ENCODE measurements at regions not wholly inside any gene's neighbourhood (a gene's known extent, or its start where the extent isn't known, plus 50 kb on each side); places are given as distances from the start of the nearest gene placed in this dataset.

DNA sequence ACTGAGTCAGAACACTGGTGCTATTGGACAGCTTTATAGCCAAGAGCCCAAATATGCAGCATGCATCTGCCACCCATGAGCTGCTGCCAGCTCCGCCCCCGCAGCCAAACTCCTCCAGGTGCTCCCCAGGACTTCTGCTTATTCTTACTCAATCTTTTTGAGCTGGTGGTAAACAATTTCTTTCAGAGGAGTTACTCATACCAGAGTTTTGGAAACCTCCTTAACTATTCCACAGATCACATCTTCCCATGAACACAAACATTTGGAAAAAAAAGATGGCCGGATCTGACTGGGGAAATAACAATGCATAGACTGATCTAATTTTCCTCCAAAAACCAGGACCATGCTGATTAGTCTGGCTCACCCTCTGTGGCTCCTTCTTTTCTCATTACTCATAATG is 399.9 kb downstream of the GPM6A start:
- no peak overlapping the region for H3K27ac ChIP-seq (ENCODE audit: insufficient read depth, low read length, poor library complexity, severe bottlenecking)
- no peak overlapping the region for H3K4me3 ChIP-seq (ENCODE audit: low read depth, low read length)
- no peak for ATAC-seq (ENCODE audit: low read depth in 2 of 2)
- H3K36me3 ChIP-seq (ENCODE audit: control insufficient read depth, insufficient read depth, low read length), result no peaks in the 10 kb centered on the region
- peaks cover 7 to 39% (median 8%) of the 10 kb centered on the region in 7 donors for H3K9me3 Mint-ChIP-seq
- H3K27ac Mint-ChIP-seq, result no peak overlapping the region
- H3K27me3 ChIP-seq (ENCODE audit: control insufficient read depth, insufficient read depth, low read length), result no peaks in the 10 kb centered on the region
- no peaks in the 10 kb centered on the region for H3K4me1 ChIP-seq (ENCODE audit: control insufficient read depth, insufficient read depth, low read length, poor library complexity, severe bottlenecking)
- H3K4me3 Mint-ChIP-seq, result no peak overlapping the region
- H3K4me1 Mint-ChIP-seq, result no peaks in the 10 kb centered on the region
- H3K9me3 ChIP-seq (ENCODE audit: control insufficient read depth in 2 of 2, low read length in 2 of 2), result peaks cover 3 to 8% of the 10 kb centered on the region in 2 experiments
- no peaks in the 10 kb centered on the region for H3K36me3 Mint-ChIP-seq
- no peak for DNase-seq
- H3K27me3 Mint-ChIP-seq, result no peaks in the 10 kb centered on the region

DNA sequence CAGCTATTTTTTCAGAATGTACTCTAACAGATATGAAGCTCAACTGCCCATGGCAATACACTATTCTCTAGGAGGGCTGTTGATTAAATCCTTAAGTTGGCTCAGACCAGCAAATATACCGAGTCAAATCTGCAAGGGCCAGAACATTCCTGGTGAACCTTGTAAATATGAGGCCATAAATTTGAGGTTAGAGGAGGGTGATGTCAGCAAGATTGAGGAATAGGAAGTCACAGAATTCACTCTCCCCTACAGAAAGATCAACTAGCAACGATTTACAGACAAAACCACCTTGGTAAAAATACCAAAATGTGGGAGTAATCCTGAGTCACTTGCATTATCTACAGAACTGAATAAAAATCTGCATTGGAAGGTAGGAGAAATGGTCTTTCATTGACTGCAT is 399.3 kb downstream of the GPM6A start:
- Histone ChIP-seq H3K4me3 (ENCODE audit: low read depth, low read length) (no peak overlapping the region), H3K36me3 (ENCODE audit: control insufficient read depth, insufficient read depth, low read length) (no peaks in the 10 kb centered on the region), H3K9me3 (ENCODE audit: control insufficient read depth in 2 of 2, low read length in 2 of 2) (peaks cover 3 to 8% of the 10 kb centered on the region in 2 experiments), H3K27me3 (ENCODE audit: control insufficient read depth, insufficient read depth, low read length) (no peaks in the 10 kb centered on the region), H3K4me1 (ENCODE audit: control insufficient read depth, insufficient read depth, low read length, poor library complexity, severe bottlenecking) (no peaks in the 10 kb centered on the region), H3K27ac (ENCODE audit: insufficient read depth, low read length, poor library complexity, severe bottlenecking) (no peak overlapping the region)
- DNase-seq, result no peak
- Mint-ChIP-seq H3K27me3 (no peaks in the 10 kb centered on the region), H3K4me1 (no peaks in the 10 kb centered on the region), H3K36me3 (no peaks in the 10 kb centered on the region), H3K9me3 (peaks cover 5 to 38% (median 8%) of the 10 kb centered on the region in 7 donors), H3K4me3 (no peak overlapping the region), H3K27ac (no peak overlapping the region)
- ATAC-seq (ENCODE audit: low read depth in 2 of 2), result no peak

DNA sequence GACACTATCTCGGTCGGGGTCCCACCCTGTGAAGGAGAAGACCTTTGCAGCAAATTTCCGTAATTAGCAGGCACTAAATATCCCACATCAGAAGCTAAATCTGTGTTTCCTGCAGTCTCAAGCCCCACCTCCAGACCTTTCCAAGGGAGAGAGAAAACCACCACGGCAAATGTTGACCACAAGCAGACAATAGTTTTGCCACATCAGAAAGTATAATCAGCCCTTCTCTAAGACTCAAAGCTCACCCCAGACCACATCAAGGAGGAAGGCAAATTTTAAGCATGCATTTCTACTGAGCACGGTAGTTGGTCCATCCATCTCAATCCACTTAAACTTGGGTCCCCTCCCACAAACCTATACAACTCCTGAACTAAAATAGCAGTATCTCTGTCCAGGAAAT is 398.5 kb downstream of the GPM6A start:
- Histone ChIP-seq H3K4me1 (ENCODE audit: control insufficient read depth, insufficient read depth, low read length, poor library complexity, severe bottlenecking) (no peaks in the 10 kb centered on the region), H3K36me3 (ENCODE audit: control insufficient read depth, insufficient read depth, low read length) (no peaks in the 10 kb centered on the region), H3K27ac (ENCODE audit: insufficient read depth, low read length, poor library complexity, severe bottlenecking) (no peak overlapping the region), H3K4me3 (ENCODE audit: low read depth, low read length) (no peak overlapping the region), H3K9me3 (ENCODE audit: control insufficient read depth in 2 of 2, low read length in 2 of 2) (peaks cover 3 to 8% of the 10 kb centered on the region in 2 experiments), H3K27me3 (ENCODE audit: control insufficient read depth, insufficient read depth, low read length) (no peaks in the 10 kb centered on the region)
- ATAC-seq (ENCODE audit: low read depth in 2 of 2), result no peak
- Mint-ChIP-seq H3K9me3 (peaks cover 5 to 33% (median 7%) of the 10 kb centered on the region in 7 donors), H3K4me3 (no peak overlapping the region), H3K4me1 (no peaks in the 10 kb centered on the region), H3K27me3 (no peaks in the 10 kb centered on the region), H3K27ac (no peak overlapping the region), H3K36me3 (no peaks in the 10 kb centered on the region)
- DNase-seq, result no peak

DNA sequence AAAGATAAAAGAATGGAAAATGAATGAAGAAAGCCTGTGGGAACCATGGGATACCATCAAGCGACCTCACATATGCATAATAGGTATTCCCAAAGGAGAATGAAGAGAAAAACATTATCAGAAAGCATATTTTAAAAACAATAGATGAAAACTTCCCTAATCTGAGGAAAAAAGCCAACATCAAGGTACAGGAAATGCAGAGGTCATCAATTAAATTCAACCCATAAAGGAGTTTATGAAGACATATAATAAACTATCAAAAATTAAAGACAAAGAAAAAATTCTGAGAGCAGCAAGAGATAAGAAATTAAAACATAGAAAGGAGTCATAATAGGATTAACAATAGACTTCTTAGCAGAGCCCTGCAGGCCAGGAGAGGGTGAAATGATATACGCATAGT is 397.5 kb downstream of the GPM6A start:
- Histone ChIP-seq H3K27ac (ENCODE audit: insufficient read depth, low read length, poor library complexity, severe bottlenecking) (no peak overlapping the region), H3K36me3 (ENCODE audit: control insufficient read depth, insufficient read depth, low read length) (no peaks in the 10 kb centered on the region), H3K9me3 (ENCODE audit: control insufficient read depth in 2 of 2, low read length in 2 of 2) (peaks cover 3 to 8% of the 10 kb centered on the region in 2 experiments), H3K27me3 (ENCODE audit: control insufficient read depth, insufficient read depth, low read length) (no peaks in the 10 kb centered on the region), H3K4me3 (ENCODE audit: low read depth, low read length) (no peak overlapping the region), H3K4me1 (ENCODE audit: control insufficient read depth, insufficient read depth, low read length, poor library complexity, severe bottlenecking) (no peaks in the 10 kb centered on the region)
- H3K36me3 Mint-ChIP-seq, result no peaks in the 10 kb centered on the region
- peaks cover 5 to 33% (median 8%) of the 10 kb centered on the region in 7 donors for H3K9me3 Mint-ChIP-seq
- no peak overlapping the region for H3K27ac Mint-ChIP-seq
- H3K27me3 Mint-ChIP-seq, result no peaks in the 10 kb centered on the region
- no peak for DNase-seq
- H3K4me1 Mint-ChIP-seq, result no peaks in the 10 kb centered on the region
- no peak for ATAC-seq (ENCODE audit: low read depth in 2 of 2)
- no peak overlapping the region for H3K4me3 Mint-ChIP-seq

DNA sequence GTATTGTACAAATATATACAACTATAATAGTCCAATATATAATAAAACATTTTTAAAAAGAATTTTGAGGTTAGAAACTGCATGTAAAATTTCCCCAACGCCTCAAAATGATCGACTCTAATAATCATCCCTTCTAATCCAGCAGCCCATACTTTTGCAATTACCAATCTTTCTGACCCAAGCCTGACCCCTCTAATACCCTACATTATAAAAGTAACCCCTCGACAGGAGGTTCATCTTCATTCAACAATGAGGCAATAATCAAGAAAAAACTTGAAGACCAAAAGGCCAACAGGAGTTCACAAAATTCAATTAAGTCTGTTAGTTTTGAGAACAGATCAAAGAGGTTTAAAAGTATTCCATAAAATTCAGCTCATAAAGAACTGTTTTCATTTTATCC is 393.5 kb downstream of the GPM6A start:
- no peak overlapping the region for H3K27ac ChIP-seq (ENCODE audit: insufficient read depth, low read length, poor library complexity, severe bottlenecking)
- Mint-ChIP-seq H3K4me1 (no peaks in the 10 kb centered on the region), H3K4me3 (no peak overlapping the region), H3K27ac (no peak overlapping the region), H3K9me3 (peaks cover 0 to 21% (median 8%) of the 10 kb centered on the region in 7 donors), H3K27me3 (no peaks in the 10 kb centered on the region), H3K36me3 (no peaks in the 10 kb centered on the region)
- ATAC-seq (ENCODE audit: low read depth in 2 of 2) (no peak), DNase-seq (no peak)
- H3K27me3 ChIP-seq (ENCODE audit: control insufficient read depth, insufficient read depth, low read length), result no peaks in the 10 kb centered on the region
- H3K4me1 ChIP-seq (ENCODE audit: control insufficient read depth, insufficient read depth, low read length, poor library complexity, severe bottlenecking), result no peaks in the 10 kb centered on the region
- H3K36me3 ChIP-seq (ENCODE audit: control insufficient read depth, insufficient read depth, low read length), result no peaks in the 10 kb centered on the region
- H3K9me3 ChIP-seq (ENCODE audit: control insufficient read depth in 2 of 2, low read length in 2 of 2), result peaks cover 3 to 6% of the 10 kb centered on the region in 2 experiments
- no peak overlapping the region for H3K4me3 ChIP-seq (ENCODE audit: low read depth, low read length)

DNA sequence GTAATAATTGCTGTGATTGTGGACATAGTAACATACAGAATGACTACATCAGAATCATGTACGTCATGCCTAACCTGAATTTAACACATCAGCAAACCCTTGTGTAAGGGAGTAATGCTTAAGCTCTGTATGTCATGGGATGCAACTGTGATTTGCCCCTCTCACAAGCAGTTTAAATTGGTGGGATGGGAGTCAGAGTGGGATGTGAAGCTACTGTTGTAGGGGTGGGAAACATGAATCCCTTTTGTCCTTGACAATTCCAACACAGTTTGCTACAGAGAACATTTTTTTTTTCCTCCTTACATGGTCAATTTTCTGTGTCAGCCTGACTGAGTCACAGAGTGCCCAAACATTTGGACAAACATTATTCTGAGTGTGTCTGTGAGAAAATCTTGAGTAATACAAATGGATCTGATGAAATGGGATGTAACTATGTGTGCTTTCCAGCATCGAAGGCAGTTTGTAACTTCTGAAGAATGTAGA is 392.8 kb downstream of the GPM6A start:
- H3K27me3 Mint-ChIP-seq, result no peaks in the 10 kb centered on the region
- H3K4me1 Mint-ChIP-seq, result no peaks in the 10 kb centered on the region
- H3K4me3 Mint-ChIP-seq, result no peak overlapping the region
- Histone ChIP-seq H3K4me1 (ENCODE audit: control insufficient read depth, insufficient read depth, low read length, poor library complexity, severe bottlenecking) (no peaks in the 10 kb centered on the region), H3K4me3 (ENCODE audit: low read depth, low read length) (no peak overlapping the region), H3K9me3 (ENCODE audit: control insufficient read depth in 2 of 2, low read length in 2 of 2) (peaks cover 0 to 3% of the 10 kb centered on the region in 2 experiments), H3K27ac (ENCODE audit: insufficient read depth, low read length, poor library complexity, severe bottlenecking) (no peak overlapping the region), H3K27me3 (ENCODE audit: control insufficient read depth, insufficient read depth, low read length) (no peaks in the 10 kb centered on the region), H3K36me3 (ENCODE audit: control insufficient read depth, insufficient read depth, low read length) (no peaks in the 10 kb centered on the region)
- ATAC-seq (ENCODE audit: low read depth in 2 of 2), result no peak
- H3K36me3 Mint-ChIP-seq, result no peaks in the 10 kb centered on the region
- no peak overlapping the region for H3K27ac Mint-ChIP-seq
- DNase-seq, result no peak
- H3K9me3 Mint-ChIP-seq, result peaks cover 0 to 19% (median 9%) of the 10 kb centered on the region in 7 donors

DNA sequence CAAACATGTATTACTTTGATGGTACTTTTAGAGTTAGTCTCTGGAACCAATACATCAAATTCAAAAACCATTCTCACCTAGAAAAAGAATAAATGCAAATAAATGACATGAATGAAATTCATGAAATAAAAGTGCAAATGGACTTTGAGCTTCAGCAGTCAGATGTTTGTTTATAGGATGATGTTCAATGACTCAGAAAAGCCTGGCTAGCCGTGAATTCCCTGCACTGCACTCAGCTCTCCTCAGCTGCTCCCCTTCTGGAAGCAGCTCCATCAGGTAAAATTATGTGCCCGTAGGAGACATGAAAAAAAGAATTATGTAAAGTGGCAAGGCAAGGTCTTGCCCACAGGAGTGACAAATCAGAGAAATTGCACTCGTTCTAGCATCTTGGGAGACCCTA is 390.6 kb downstream of the GPM6A start:
- H3K4me1 Mint-ChIP-seq, result no peaks in the 10 kb centered on the region
- no peak overlapping the region for H3K27ac Mint-ChIP-seq
- H3K9me3 Mint-ChIP-seq, result peaks cover 0 to 7% (median 4%) of the 10 kb centered on the region in 7 donors
- no peak overlapping the region for H3K27ac ChIP-seq (ENCODE audit: insufficient read depth, low read length, poor library complexity, severe bottlenecking)
- no peaks in the 10 kb centered on the region for H3K4me1 ChIP-seq (ENCODE audit: control insufficient read depth, insufficient read depth, low read length, poor library complexity, severe bottlenecking)
- no peaks in the 10 kb centered on the region for H3K36me3 Mint-ChIP-seq
- DNase-seq (no peak), ATAC-seq (ENCODE audit: low read depth in 2 of 2) (no peak)
- H3K4me3 ChIP-seq (ENCODE audit: low read depth, low read length), result no peak overlapping the region
- H3K36me3 ChIP-seq (ENCODE audit: control insufficient read depth, insufficient read depth, low read length), result no peaks in the 10 kb centered on the region
- H3K27me3 Mint-ChIP-seq, result no peaks in the 10 kb centered on the region
- no peaks in the 10 kb centered on the region for H3K27me3 ChIP-seq (ENCODE audit: control insufficient read depth, insufficient read depth, low read length)
- no peak overlapping the region for H3K4me3 Mint-ChIP-seq
- no peaks in the 10 kb centered on the region for H3K9me3 ChIP-seq (ENCODE audit: control insufficient read depth in 2 of 2, low read length in 2 of 2)

DNA sequence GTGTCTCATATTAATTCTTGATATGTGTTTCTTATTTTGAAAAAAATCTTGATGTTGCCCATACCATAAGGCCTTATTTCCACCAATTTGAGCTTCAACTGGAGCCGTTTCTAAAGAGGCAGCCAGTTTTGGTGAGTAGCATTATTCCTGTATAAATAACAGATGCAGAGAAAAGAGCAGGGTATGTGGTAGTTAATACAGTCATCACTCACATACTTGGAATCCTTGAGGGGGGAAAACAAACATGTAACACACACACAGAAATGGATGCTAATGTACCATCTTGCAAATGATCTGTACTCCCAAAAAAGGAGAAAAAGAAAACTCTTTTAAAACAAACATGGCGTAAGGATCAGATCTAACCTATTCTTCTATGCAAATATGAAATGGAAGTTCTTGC is 389.7 kb downstream of the GPM6A start:
- no peaks in the 10 kb centered on the region for H3K36me3 Mint-ChIP-seq
- no peaks in the 10 kb centered on the region for H3K4me1 Mint-ChIP-seq
- no peak overlapping the region for H3K27ac ChIP-seq (ENCODE audit: insufficient read depth, low read length, poor library complexity, severe bottlenecking)

More for the DNA sequence above, 389.7 kb downstream of the GPM6A start:
- H3K36me3 ChIP-seq (ENCODE audit: control insufficient read depth, insufficient read depth, low read length), result no peaks in the 10 kb centered on the region
- ATAC-seq (ENCODE audit: low read depth in 2 of 2) (no peak), DNase-seq (no peak)
- H3K4me3 Mint-ChIP-seq, result no peak overlapping the region
- H3K4me1 ChIP-seq (ENCODE audit: control insufficient read depth, insufficient read depth, low read length, poor library complexity, severe bottlenecking), result no peaks in the 10 kb centered on the region
- H3K9me3 ChIP-seq (ENCODE audit: control insufficient read depth in 2 of 2, low read length in 2 of 2), result no peaks in the 10 kb centered on the region
- no peak overlapping the region for H3K4me3 ChIP-seq (ENCODE audit: low read depth, low read length)
- H3K27me3 Mint-ChIP-seq, result no peaks in the 10 kb centered on the region
- H3K9me3 Mint-ChIP-seq, result peaks cover 0 to 12% (median 4%) of the 10 kb centered on the region in 7 donors
- H3K27ac Mint-ChIP-seq, result no peak overlapping the region
- H3K27me3 ChIP-seq (ENCODE audit: control insufficient read depth, insufficient read depth, low read length), result no peaks in the 10 kb centered on the region

Data from CD4-positive, CD25-positive, alpha-beta regulatory T cell (primary cell).